NCI-H2029 treated with DMSO at 0.1 percent for 48 hours (cell line): ENCODE measurements at regions not wholly inside any gene's neighbourhood (a gene's known extent, or its start where the extent isn't known, plus 50 kb on each side); places are given as distances from the start of the nearest gene placed in this dataset.
A peak's percentile ranks its signal among the peaks of the same experiment; 100 is the strongest.

Experiments
- DNase-seq: peaks from one replicate; lab custom pipeline; 2025; lab: John Stamatoyannopoulos, UW

DNA sequence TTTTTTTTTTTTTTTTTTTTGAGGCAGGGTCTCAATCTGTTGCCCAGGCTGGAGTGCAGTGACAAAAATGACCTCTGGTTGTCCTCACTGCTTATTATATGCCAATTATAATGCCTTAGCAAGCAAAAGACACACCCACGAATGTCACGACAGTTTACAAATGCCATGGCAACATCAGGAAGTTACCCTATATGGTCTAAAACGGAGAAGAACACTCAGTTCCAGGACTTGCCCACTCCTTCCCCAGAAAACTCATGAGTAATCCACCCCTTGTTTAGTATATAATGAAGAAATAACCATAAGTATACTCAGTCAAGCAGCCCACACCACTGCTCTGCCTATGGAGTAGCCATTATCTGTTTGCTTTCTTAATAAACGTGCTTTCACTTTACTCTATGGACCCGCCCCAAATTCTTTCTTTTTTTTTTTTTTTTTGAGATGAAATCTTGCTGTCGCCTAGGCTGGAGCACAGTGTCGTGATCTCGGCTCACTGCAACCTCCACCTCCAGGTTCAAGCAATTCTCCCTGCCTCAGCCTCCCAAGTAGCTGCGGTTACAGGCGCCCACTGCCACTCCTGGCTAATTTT is 106.2 kb downstream of the SMIM20 start:
- no peak for DNase-seq

DNA sequence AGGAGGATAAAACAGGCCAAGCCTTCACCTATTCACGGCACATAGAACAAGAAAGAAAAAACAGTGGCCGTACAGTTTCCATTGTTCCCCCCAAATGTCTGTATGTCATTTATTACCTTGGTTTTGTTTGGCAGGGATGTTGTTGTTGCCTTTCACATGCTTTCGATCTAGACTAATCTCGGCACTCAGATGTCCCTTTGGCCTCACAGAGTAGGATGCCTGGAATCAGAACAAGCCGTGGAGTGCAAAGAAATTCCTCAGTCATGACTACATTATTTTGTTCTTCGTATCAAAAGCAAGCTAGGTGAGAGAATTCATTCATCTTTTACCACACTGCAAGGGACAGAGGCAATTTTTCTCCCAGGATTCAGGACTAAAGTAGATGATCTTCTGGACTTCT is 106.9 kb downstream of the SMIM20 start:
- DNase-seq = no peak

- no peak for DNase-seq
These were observed 107.7 kb downstream of the SMIM20 start for GRCh38 chr4:26021417-26022345.

- peak; percentile 90 for DNase-seq
These were observed 108.6 kb downstream of the SMIM20 start for GRCh38 chr4:26022346-26023202.

- DNase-seq = no peak
These were observed 109.4 kb downstream of the SMIM20 start for GRCh38 chr4:26023203-26023972.

GRCh38 chr4:26024079-26024478 is 110.1 kb downstream of the SMIM20 start:
- DNase-seq = no peak

DNA sequence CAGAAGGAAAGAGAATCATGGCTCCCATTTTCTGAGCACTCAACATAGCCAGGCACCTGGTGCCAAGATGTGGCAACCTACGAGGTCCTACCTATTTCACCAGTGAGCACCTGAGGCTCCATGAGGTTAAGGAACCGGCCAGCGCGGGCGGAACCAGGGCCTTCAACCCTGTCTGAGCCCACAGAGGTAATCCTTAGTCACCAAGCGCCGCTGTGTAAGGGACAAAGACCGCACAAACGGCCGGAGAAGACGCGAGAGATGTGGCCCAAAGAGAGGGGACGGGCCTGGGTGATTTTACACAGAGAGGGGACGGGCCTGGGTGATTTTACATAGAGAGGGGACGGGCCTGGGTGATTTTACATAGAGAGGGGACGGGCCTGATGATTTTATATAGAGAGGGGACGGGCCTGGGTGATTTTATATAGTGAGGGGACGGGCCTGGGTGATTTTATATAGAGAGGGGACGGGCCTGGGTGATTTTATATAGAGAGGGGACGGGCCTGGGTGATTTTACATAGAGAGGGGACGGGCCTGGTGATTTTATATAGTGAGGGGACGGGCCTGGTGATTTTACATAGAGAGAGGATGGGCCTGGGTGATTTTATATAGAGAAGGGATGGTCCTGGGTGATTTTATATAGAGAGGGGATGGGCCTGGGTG is 114.2 kb downstream of the SMIM20 start:
- no peak for DNase-seq

GRCh38 chr4:26028793-26029567 is 115.0 kb downstream of the SMIM20 start:
- no peak for DNase-seq

DNA sequence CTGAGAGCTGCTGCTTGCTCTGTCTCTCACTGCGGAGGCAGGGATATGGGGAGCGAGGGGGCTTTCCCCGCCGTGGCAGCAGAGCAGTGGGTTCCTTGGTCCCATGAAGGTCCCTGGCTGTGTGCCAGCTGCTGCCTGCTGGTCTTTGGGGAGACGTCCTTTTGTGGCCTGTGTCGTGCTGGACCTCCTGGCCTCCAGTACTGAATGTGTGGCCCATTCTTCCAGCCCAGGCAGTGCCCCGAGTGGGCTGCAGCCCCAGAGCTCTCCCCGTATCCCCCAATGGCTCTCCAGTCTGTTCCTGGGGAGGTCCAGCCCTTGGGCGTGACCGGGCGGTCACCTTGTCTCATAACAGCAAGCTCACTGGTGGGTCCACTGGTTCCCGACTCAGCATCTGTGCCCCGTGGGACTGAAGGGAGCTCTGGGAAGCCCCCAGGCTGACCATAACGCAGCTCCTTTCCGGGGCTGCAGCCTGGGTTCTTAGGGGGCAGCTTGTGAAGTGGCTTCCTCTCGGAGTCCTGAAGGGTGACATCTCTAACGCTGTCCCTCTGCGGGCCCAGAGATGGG is 115.6 kb downstream of the SMIM20 start:
- no peak for DNase-seq

- DNase-seq = no peak
These were observed 116.2 kb downstream of the SMIM20 start for GRCh38 chr4:26030260-26030667.

GRCh38 chr4:26030780-26031179 is 116.8 kb downstream of the SMIM20 start:
- no peak for DNase-seq

DNA sequence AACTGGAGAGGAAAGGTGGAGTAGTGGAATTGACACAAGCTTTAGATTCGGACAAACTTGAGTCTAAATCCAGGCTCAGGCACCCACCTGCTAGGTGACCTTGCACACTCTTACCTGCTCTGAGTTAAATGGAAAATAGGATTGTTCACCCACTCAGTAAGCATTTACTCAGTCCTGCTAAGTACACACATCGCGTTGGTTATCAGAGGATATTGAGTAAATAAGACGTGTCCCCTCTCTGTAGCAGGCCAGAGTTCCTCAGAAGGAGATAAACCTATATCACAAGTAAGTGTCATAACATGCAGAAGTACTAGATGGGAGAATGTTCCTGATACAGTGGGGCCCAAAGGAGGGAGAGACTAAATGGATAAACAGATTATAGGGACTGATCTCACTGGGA is 117.7 kb downstream of the SMIM20 start:
- no peak for DNase-seq

DNA sequence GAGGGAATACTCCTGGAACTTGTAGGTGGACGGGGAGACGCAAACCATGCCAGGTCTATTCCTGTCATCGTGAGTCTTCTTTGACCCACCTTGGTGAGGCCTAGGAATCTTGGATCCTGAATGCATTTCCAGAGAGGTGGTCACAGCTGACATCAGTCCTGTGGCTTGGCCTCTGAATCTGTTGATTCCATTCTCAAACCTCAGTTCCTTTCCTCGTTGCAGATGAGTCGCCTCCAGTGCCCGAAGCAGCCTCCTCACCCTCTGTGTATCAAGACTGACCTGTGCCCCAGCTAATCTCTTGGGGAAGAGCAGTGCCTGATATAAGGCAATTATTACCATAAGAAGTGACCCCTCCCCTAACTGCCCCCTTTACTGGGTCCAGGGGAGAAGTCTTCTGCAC is 118.1 kb downstream of the SMIM20 start:
- no peak for DNase-seq

- DNase-seq = peak; percentile 76
These were observed 118.8 kb downstream of the SMIM20 start for GRCh38 chr4:26032630-26033317.

DNA sequence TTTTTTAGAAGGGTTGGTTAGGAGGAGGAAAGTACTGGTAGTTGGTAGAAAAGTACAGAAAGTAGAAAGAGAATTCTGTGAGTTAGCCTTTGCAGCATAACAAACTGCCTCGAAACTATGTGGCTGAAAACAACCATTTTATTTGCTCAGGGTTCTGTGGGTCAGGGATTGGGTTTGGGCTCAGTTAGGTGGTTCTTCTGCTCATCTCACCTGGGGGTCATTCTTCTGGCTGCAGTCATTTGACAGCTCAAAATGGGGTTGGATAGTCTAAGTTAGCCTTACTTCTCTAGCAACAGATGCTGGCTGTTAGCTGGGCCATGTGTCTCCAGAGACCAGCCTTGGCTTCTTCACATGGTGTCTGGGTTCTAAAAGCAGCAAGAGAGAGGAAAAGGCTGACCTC is 119.4 kb downstream of the SMIM20 start:
- no peak for DNase-seq

GRCh38 chr4:26034849-26035248 is 120.8 kb downstream of the SMIM20 start:
- no peak for DNase-seq

- DNase-seq = no peak
These were observed 121.9 kb downstream of the SMIM20 start for GRCh38 chr4:26035921-26036320.

DNA sequence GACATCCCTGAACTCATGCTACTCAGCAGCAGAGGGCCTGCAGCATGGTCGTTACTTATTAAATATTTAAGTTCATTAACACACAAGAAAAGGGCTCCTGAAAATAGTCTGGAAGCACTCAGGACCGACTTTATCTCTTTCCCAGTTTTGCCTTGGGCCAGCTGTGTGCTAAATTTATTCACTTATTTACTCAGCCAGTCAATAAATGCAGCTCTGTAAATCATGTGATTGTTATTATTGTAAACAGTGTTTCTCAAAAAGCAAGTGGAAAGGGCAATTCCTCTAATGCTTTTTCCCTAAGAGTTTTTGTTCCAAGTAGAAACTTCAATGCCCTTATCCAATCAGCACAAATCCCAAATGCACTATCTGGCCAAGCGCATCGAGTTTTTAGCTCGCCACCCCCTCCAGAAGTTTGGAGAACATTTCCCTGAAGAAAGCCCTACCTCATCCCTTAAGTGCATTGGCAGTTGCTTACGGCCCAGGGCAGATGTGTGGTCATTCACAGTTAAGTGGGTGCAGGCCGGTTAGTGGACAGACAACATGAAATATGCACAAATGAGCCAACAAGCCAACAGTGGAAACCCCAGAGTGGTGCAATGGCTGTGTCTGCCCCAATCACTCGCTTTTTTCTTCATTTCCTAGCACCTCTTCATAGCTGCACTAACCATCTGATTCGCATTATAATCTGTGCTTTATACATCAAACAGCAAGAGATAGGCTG is 125.8 kb downstream of the SMIM20 start:
- DNase-seq = no peak

- no peak for DNase-seq
These were observed 130.5 kb downstream of the SMIM20 start for GRCh38 chr4:26044524-26044923.
